HG03045 (cell line): ENCODE measurements at regions not wholly inside any gene's neighbourhood (a gene's known extent, or its start where the extent isn't known, plus 50 kb on each side); places are given as distances from the start of the nearest gene placed in this dataset.

Experiments
- ATAC-seq: cut with Tn5 transposase; IDR thresholded peaks from one replicate; pipeline ENCODE4 v1.9.1; 2021; ENCODE audit warnings: mild to moderate bottlenecking, moderate library complexity; ENCODE audit not compliant: unreplicated experiment

DNA sequence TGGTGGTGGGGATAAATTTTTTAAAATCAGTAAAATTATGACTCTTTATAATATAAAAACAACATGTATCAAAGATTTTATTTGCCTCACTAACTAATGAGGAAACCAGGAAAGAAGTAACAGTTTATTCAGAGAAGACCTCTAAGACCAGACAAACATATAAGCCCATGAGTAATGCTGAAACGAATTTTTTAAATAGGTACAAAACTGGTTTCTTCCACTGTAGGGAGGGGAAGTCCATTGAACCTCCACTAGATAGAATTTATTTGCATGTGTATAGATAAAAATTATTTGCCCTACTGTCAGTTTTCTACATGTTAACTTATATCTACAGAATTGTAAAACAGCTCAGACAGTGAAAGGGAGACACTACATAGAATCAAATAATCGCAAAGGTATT lies 86.8 kb downstream of the ZC3H11B start:
- ATAC-seq, result no peak

- no peak for ATAC-seq
These were observed 89.5 kb downstream of the ZC3H11B start for GRCh38 chr1:219523411-219523810.

GRCh38 chr1:219521325-219521724 lies 91.6 kb downstream of the ZC3H11B start:
- no peak for ATAC-seq

DNA sequence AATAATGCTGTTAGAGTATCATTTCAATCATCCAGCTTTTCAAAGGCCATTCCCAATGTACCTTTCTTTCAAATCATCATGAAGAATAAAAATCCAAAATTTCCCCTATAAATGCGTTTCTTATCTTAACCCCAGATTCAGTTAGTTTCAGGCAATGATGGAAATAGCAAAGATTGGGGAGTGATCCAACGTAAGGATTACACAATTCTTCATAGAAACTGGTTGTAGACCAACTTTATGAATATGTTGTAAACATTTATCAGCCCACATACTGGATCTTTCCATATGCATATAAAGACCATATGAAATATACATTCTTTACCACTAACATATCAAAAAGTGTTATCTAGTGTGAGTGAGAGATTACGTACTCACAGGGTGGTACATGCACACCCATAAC lies 92.7 kb downstream of the ZC3H11B start:
- ATAC-seq, result no peak

GRCh38 chr1:219518907-219519248 lies 94.0 kb downstream of the ZC3H11B start:
- no peak for ATAC-seq

DNA sequence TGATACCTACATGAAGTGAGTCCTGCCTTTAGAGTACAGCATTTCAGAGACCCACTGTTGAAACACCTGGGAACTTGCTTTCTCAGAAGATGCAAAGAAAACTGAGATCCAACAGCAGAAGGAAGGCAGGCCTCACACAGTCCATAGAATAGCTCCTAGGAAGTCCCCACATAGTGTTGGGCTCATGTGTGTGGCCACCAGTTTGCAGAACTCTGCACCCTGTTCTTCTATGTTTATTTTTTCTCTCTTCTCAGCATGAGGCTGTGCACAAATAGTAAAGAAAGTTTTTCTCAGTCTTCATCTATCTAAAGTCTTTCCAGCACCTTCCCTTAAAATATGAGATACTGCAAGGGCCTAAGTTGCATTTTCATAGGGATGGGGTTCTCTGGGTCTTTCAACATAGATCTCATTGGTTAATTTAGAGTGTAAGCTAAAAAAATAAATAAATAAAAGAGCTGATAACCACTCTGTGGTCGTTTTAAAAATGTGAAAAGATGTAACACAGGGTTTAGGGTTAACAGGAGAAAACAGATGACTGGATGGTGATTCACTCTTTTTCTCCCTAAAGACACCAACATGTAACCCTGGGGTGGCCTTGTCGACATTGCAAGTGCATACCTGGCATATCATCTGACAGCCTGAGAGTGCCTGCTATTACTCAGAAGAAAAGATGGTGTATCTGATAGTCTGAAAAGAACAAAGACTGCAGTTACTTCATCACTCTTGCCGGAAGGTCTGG lies 94.6 kb downstream of the ZC3H11B start:
- ATAC-seq, result no peak

- no peak for ATAC-seq
These were observed 95.9 kb downstream of the ZC3H11B start for GRCh38 chr1:219517031-219517430.

- ATAC-seq, result no peak
These were observed 98.2 kb downstream of the ZC3H11B start for GRCh38 chr1:219514728-219515127.

DNA sequence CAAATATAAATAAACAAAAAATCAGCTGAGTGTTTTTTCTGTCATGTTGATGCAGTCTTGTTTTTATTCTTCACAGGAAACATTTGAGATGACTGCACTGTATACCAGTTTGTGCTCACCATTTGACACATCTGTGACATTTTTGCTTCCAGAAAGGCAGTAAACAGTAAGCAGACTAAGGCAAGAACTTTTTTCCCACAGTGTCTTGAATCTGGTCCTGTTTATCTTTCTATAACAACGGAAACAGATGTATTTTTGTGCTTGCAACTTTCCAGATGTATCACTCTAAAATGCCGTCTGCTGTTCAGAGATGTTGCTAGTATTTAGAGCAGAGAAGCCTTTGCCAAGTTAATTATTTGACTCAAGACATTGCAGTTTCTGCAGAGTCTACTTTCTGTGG lies 105.5 kb downstream of the ZC3H11B start:
- no peak for ATAC-seq

DNA sequence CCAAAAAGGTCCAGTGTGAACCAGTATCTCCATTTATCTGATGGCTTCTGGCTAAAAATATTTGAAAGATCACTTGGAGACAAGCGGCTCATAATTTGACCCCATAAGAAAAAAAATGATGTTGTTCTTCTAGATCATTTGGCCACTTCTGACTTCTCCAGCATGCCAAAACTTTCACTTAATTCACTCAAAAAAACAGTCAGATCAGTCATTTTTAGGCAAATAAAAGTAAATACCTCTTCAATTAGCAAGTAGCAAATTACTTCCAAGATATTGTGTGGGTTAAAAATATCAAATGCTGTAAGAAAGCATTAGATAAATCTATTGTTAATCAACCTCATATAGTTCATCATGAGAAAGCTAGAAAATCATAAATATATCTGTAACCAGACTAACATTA lies 106.0 kb downstream of the ZC3H11B start:
- ATAC-seq, result no peak

DNA sequence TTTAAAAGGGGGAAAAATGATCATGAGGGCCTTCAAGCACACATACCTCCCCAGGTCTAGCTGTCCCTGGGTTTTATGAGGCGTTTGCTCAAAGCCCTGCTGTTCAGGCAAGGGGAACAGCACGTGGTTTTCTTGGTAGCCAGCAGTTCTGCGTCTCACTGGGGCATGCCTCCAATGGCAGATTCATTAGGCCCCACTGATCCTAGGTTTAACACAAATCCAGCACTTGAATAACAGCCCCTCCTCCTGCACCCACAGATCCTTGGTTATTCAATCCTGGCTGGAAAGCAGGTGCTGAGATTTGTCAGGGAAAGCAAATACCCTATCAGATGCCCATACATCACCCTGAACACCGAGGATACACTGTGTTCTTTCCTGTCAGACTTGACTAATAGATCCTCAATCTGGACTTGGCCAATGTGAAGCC lies 106.4 kb downstream of the ZC3H11B start:
- no peak for ATAC-seq

DNA sequence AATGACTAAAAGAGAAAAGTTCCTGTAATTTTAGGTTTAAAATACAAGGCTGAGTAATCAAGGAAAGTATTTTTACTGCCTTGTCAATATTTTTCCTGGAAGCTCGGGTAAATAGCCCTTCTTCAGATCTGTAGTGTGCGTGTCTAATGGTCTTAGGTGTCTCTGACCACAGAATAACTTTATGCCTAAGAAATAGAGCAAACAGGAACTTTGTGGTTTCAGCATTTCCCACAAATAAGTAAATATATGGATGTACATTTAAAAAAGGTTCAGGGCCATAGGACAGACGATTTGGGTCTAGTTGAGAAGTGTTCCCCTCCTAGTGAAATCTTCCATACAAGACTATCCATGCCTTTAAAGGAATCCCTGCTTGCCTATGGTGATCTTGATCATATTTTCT lies 107.0 kb downstream of the ZC3H11B start:
- ATAC-seq, result no peak

DNA sequence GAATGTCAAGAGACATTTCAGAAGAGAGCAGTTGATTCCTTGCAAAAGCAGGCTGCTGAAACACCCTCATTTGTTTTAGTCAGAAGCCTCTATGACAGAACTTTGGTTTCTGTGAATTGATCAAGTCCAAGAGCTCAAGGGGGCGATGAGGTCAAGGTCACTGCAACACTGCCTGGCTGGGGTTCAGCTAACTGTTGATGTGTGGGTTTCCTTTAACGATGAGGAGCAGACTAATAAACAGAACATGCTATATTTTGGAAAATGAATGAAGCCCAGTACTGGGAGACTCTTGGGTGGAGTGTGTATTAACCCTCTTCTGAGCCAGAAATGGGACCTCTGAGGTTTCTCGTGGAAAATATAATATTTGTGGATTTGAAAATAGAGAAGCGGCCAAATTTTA lies 109.3 kb downstream of the ZC3H11B start:
- ATAC-seq, result no peak

GRCh38 chr1:219500327-219500897 lies 112.5 kb downstream of the ZC3H11B start:
- ATAC-seq, result no peak

- ATAC-seq, result no peak
These were observed 114.2 kb downstream of the ZC3H11B start for GRCh38 chr1:219498666-219499065.

DNA sequence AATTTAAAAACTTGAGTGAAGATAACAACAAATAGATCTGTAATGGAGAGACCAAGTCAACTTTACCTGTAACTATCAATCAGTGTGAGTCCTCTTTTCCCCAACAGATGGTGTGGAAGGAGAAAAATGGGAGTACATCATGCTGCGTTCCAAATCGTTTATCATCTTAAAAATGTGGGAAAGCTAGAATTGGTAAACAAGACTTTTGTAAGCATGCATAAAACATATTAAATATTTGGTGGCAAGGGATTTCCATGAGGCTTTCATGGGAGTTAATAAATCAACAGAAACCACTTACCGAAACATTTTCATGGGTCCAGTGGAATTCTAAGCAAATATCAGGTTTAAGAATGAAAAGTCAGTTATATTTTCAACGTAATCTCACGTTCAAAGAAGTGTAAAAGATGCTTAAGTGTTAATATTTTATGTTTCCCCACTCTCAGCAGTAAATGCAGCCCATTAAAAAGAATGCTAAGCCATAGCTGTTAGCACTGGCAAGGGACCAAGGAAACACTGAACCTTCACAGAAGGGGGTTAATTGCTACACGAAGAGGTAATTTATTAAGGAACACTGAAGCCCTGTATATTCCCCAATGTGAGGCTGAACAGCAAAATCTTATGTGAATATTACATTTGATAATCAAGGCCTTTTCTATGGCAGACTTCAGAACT lies 117.0 kb downstream of the ZC3H11B start:
- no peak for ATAC-seq

DNA sequence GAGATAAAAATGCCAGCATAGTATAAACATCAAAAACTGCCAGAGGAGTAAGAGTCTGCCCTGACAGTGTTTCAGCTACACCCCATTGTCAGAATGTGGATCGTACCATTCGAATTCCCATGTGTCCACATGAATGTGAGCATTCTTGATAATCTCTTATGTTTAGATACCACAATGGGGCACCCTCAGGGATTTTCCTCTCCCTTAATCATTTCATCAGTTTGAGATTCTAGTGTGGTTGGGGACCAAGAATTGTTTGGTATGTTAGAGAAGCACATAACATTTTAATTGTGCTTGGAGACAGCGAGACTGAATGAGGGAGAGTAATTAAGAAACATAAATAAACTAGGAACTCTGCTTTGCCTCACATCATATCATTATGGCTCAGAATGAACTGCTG lies 120.2 kb downstream of the ZC3H11B start:
- no peak for ATAC-seq

DNA sequence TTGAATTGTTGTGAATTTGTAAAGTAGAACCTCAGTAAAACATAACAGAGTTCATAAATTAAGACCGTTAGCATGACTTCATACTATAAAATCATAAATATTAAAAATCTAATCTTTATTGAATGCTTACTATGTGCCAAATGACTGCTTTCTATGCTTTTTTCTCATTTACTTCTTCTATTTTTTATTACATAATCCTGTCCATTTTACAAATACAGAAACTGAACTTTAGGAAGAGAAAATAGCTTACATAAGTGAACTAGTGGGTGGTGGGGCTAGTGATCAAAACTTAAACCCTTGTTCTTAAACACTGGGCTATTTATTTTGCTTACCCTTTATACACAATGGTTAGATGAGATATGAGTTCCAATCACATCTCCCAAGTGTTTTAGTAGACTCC lies 122.3 kb downstream of the ZC3H11B start:
- ATAC-seq, result no peak

DNA sequence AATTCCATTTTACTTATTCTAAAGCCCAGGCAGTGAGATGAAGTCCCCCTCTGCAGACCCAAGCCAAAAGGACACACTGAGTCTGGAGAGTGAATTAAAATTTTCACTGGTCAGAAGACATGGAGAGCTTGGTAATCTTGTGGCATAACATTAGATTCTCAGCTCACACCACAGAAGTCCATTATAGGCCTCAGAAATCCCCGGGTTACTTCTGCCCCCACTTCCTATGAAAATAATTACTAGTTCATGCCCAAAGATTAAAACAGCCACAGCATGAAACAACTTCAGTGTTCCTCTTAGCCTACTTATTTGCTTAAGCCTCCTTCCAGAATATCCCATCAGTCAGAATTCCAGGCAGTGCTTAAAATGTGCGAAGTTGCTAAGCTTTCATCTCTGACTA lies 123.3 kb downstream of the ZC3H11B start:
- ATAC-seq, result no peak

DNA sequence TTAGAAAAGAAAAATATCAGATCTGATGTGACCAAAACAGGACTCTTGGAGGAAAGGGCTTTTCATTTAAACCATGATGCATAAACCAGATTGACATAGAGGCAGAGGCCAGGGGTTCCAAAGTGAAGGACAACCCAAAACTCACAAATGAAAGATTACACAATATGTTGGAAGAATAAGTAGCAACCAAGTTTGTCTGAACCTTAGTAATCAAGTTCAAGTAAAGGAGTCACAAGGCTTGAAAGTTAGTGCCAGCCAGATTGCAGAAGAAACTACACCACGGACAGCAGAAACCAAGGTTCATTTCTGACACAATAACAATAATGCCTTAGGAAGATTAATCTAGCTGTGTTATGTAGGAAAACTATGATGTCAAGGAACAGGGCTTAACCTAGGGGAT lies 124.6 kb downstream of the ZC3H11B start:
- no peak for ATAC-seq

GRCh38 chr1:219483530-219483929 lies 129.4 kb downstream of the ZC3H11B start:
- no peak for ATAC-seq

- no peak for ATAC-seq
These were observed 132.9 kb downstream of the ZC3H11B start for GRCh38 chr1:219480011-219480410.
